IgD-negative memory B cell (primary cell): ENCODE measurements at regions not wholly inside any gene's neighbourhood (a gene's known extent, or its start where the extent isn't known, plus 50 kb on each side); places are given as distances from the start of the nearest gene placed in this dataset.

Experiments used
- H3K27ac Mint-ChIP-seq, 3 donors: one replicate each; pipeline ENCODE4 v1.8.0; 2020 to 2022; ENCODE audit warnings: mild to moderate bottlenecking in 3 of 3, mixed read lengths in 3 of 3, moderate library complexity in 1 of 3
- H3K27me3 Mint-ChIP-seq: one replicate; pipeline ENCODE4 v1.8.0; 2021; ENCODE audit warnings: mixed read lengths
- H3K36me3 Mint-ChIP-seq: one replicate; pipeline ENCODE4 v1.8.0; 2020; ENCODE audit warnings: mild to moderate bottlenecking, mixed read lengths
- H3K4me1 Mint-ChIP-seq, 3 donors: one replicate each; pipeline ENCODE4 v1.8.0; 2020 to 2022; ENCODE audit warnings: mixed read lengths in 3 of 3, mild to moderate bottlenecking in 1 of 3
- H3K4me3 Mint-ChIP-seq, 4 donors: one replicate each; pipeline ENCODE4 v1.8.0; 2020 to 2022; ENCODE audit warnings: mild to moderate bottlenecking in 4 of 4, mixed read lengths in 4 of 4, moderate library complexity in 3 of 4
- H3K9me3 Mint-ChIP-seq, 3 donors: one replicate each; pipeline ENCODE4 v1.8.0; 2020 to 2021; ENCODE audit warnings: mixed read lengths in 3 of 3, mild to moderate bottlenecking in 1 of 3

GRCh38 chr1:56034847-56035481 is 544.4 kb downstream of the PLPP3 start:
- Mint-ChIP-seq H3K4me1 (no peaks in the 10 kb centered on the region), H3K27ac (no peak overlapping the region), H3K9me3 (no peaks in the 10 kb centered on the region), H3K4me3 (no peak overlapping the region), H3K27me3 (peaks cover 3% of the 10 kb centered on the region), H3K36me3 (no peaks in the 10 kb centered on the region)

- Mint-ChIP-seq H3K9me3 (no peaks in the 10 kb centered on the region), H3K27me3 (peaks cover 3% of the 10 kb centered on the region)
These were observed 545.1 kb downstream of the PLPP3 start for GRCh38 chr1:56034222-56034621.

GRCh38 chr1:56033321-56034037 is 545.9 kb downstream of the PLPP3 start:
- Mint-ChIP-seq H3K4me1 (no peaks in the 10 kb centered on the region), H3K36me3 (no peaks in the 10 kb centered on the region)

More at GRCh38 chr1:56034222-56034621, 545.1 kb downstream of the PLPP3 start:
- Mint-ChIP-seq H3K4me1 (no peaks in the 10 kb centered on the region), H3K36me3 (no peaks in the 10 kb centered on the region), H3K4me3 (no peak overlapping the region), H3K27ac (no peak overlapping the region)

GRCh38 chr1:56032096-56032676 is 547.2 kb downstream of the PLPP3 start:
- Mint-ChIP-seq H3K27ac (no peak overlapping the region), H3K27me3 (peaks cover 6% of the 10 kb centered on the region), H3K4me3 (no peak overlapping the region), H3K36me3 (no peaks in the 10 kb centered on the region), H3K9me3 (no peaks in the 10 kb centered on the region), H3K4me1 (no peaks in the 10 kb centered on the region)

More at GRCh38 chr1:56033321-56034037, 545.9 kb downstream of the PLPP3 start:
- Mint-ChIP-seq H3K9me3 (no peaks in the 10 kb centered on the region), H3K4me3 (no peak overlapping the region), H3K27ac (no peak overlapping the region), H3K27me3 (peaks cover 3% of the 10 kb centered on the region)

- peaks cover 1% of the 10 kb centered on the region for H3K36me3 Mint-ChIP-seq
- peaks cover 0 to 2% (median 0%) of the 10 kb centered on the region in 3 donors for H3K9me3 Mint-ChIP-seq
- peaks cover 8% of the 10 kb centered on the region for H3K27me3 Mint-ChIP-seq
- H3K4me3 Mint-ChIP-seq: no peak overlapping the region
- H3K27ac Mint-ChIP-seq: no peak overlapping the region
- no peaks in the 10 kb centered on the region for H3K4me1 Mint-ChIP-seq
These were observed 548.4 kb downstream of the PLPP3 start for GRCh38 chr1:56031001-56031400.

- H3K9me3 Mint-ChIP-seq: peaks cover 0 to 2% (median 0%) of the 10 kb centered on the region in 3 donors
- H3K27me3 Mint-ChIP-seq: peaks cover 8% of the 10 kb centered on the region
- H3K4me3 Mint-ChIP-seq: no peak overlapping the region
- no peak overlapping the region for H3K27ac Mint-ChIP-seq
- H3K36me3 Mint-ChIP-seq: peaks cover 1% of the 10 kb centered on the region
- H3K4me1 Mint-ChIP-seq: no peaks in the 10 kb centered on the region
These were observed 549.9 kb downstream of the PLPP3 start for GRCh38 chr1:56029319-56030003.

GRCh38 chr1:56028911-56029310 is 550.5 kb downstream of the PLPP3 start:
- H3K9me3 Mint-ChIP-seq: peaks cover 0 to 2% (median 0%) of the 10 kb centered on the region in 3 donors
- peaks cover 1% of the 10 kb centered on the region for H3K36me3 Mint-ChIP-seq
- H3K4me3 Mint-ChIP-seq: no peak overlapping the region
- H3K27me3 Mint-ChIP-seq: peaks cover 8% of the 10 kb centered on the region
- no peak overlapping the region for H3K27ac Mint-ChIP-seq
- no peaks in the 10 kb centered on the region for H3K4me1 Mint-ChIP-seq

GRCh38 chr1:56028244-56028643 is 551.1 kb downstream of the PLPP3 start:
- no peaks in the 10 kb centered on the region for H3K4me1 Mint-ChIP-seq
- peaks cover 8% of the 10 kb centered on the region for H3K27me3 Mint-ChIP-seq
- peaks cover 1% of the 10 kb centered on the region for H3K36me3 Mint-ChIP-seq
- H3K4me3 Mint-ChIP-seq: no peak overlapping the region
- no peak overlapping the region for H3K27ac Mint-ChIP-seq
- H3K9me3 Mint-ChIP-seq: peaks cover 0 to 2% (median 0%) of the 10 kb centered on the region in 3 donors

- no peak overlapping the region for H3K27ac Mint-ChIP-seq
- peaks cover 1% of the 10 kb centered on the region for H3K36me3 Mint-ChIP-seq
- no peaks in the 10 kb centered on the region for H3K4me1 Mint-ChIP-seq
- no peak overlapping the region for H3K4me3 Mint-ChIP-seq
- peaks cover 9% of the 10 kb centered on the region for H3K27me3 Mint-ChIP-seq
- peaks cover under 1 to 3% (median under 1%) of the 10 kb centered on the region in 3 donors for H3K9me3 Mint-ChIP-seq
These were observed 553.4 kb downstream of the PLPP3 start for GRCh38 chr1:56025942-56026341.

GRCh38 chr1:56024155-56024554 is 555.2 kb downstream of the PLPP3 start:
- H3K27me3 Mint-ChIP-seq: peaks cover 9% of the 10 kb centered on the region
- no peak overlapping the region for H3K27ac Mint-ChIP-seq
- H3K36me3 Mint-ChIP-seq: peaks cover 1% of the 10 kb centered on the region
- no peaks in the 10 kb centered on the region for H3K4me1 Mint-ChIP-seq
- H3K9me3 Mint-ChIP-seq: peaks cover 5 to 6% (median 6%) of the 10 kb centered on the region in 3 donors
- no peak overlapping the region for H3K4me3 Mint-ChIP-seq

- no peaks in the 10 kb centered on the region for H3K36me3 Mint-ChIP-seq
- H3K4me3 Mint-ChIP-seq: no peak overlapping the region
- H3K27me3 Mint-ChIP-seq: peaks cover 4% of the 10 kb centered on the region
- H3K9me3 Mint-ChIP-seq: peaks cover 4 to 6% (median 5%) of the 10 kb centered on the region in 3 donors
- no peak overlapping the region for H3K27ac Mint-ChIP-seq
- H3K4me1 Mint-ChIP-seq: no peaks in the 10 kb centered on the region
These were observed 559.4 kb downstream of the PLPP3 start for GRCh38 chr1:56019922-56020321.

- H3K36me3 Mint-ChIP-seq: no peaks in the 10 kb centered on the region
- peaks cover 4 to 6% (median 5%) of the 10 kb centered on the region in 3 donors for H3K9me3 Mint-ChIP-seq
- H3K27me3 Mint-ChIP-seq: peaks cover 4% of the 10 kb centered on the region
- H3K27ac Mint-ChIP-seq: no peak overlapping the region
- H3K4me1 Mint-ChIP-seq: no peaks in the 10 kb centered on the region
- no peak overlapping the region for H3K4me3 Mint-ChIP-seq
These were observed 559.9 kb downstream of the PLPP3 start for GRCh38 chr1:56019472-56019871.

GRCh38 chr1:56017336-56017735 is 562.0 kb downstream of the PLPP3 start:
- Mint-ChIP-seq H3K27ac (no peak overlapping the region), H3K4me1 (no peaks in the 10 kb centered on the region), H3K27me3 (peaks cover 7% of the 10 kb centered on the region), H3K9me3 (peaks cover 11 to 17% (median 15%) of the 10 kb centered on the region in 3 donors), H3K4me3 (no peak overlapping the region), H3K36me3 (no peaks in the 10 kb centered on the region)

- Mint-ChIP-seq H3K36me3 (no peaks in the 10 kb centered on the region), H3K9me3 (peaks cover 0 to 4% (median 0%) of the 10 kb centered on the region in 3 donors), H3K4me1 (peaks cover 0 to 9% (median 6%) of the 10 kb centered on the region in 3 donors), H3K4me3 (no peak overlapping the region), H3K27me3 (no peaks in the 10 kb centered on the region), H3K27ac (no peak overlapping the region)
These were observed 575.5 kb downstream of the PLPP3 start for GRCh38 chr1:56003846-56004245.

GRCh38 chr1:56002231-56002630 is 577.1 kb downstream of the PLPP3 start:
- no peak overlapping the region for H3K27ac Mint-ChIP-seq
- peaks cover 0 to 9% (median 6%) of the 10 kb centered on the region in 3 donors for H3K4me1 Mint-ChIP-seq
- no peaks in the 10 kb centered on the region for H3K27me3 Mint-ChIP-seq
- no peaks in the 10 kb centered on the region for H3K36me3 Mint-ChIP-seq
- peaks cover 0 to 6% (median 0%) of the 10 kb centered on the region in 3 donors for H3K9me3 Mint-ChIP-seq
- no peak overlapping the region for H3K4me3 Mint-ChIP-seq
